ENCODE measurements at regions not wholly inside any gene's neighbourhood (a gene's known extent, or its start where the extent isn't known, plus 50 kb on each side); places are given as distances from the start of the nearest gene placed in this dataset.

- TF ChIP-seq RAD21 (IDR thresholded peaks at IDR 0.05; ENCODE audit: low read depth) (no peak), CREB1 (IDR thresholded peaks at IDR 0.05; ENCODE audit: low read depth) (no peak)
These were observed 236.0 kb upstream of the ECI2 start for GRCh38 chr6:4371207-4371921.

GRCh38 chr6:4370066-4370465, 234.7 kb upstream of the ECI2 start:
- TF ChIP-seq YY1 (IDR thresholded peaks at IDR 0.05; ENCODE audit: low read depth) = no peak
- no peak for TF ChIP-seq FOXM1 (IDR thresholded peaks at IDR 0.05; ENCODE audit: borderline replicate concordance, low read depth)
- TF ChIP-seq TEAD4 (IDR thresholded peaks at IDR 0.05) = no peak
- TF ChIP-seq EP300 (IDR thresholded peaks at IDR 0.05; ENCODE audit: borderline replicate concordance) = no peak
- TF ChIP-seq ZBTB7A (IDR thresholded peaks at IDR 0.05; ENCODE audit: low read depth) = no peak
- no peak for TF ChIP-seq TAF1 (IDR thresholded peaks at IDR 0.05; ENCODE audit: low read depth)
- no peak for TF ChIP-seq REST (IDR thresholded peaks at IDR 0.05; ENCODE audit: low read depth)
- no peak for TF ChIP-seq CREB1 (IDR thresholded peaks at IDR 0.05; ENCODE audit: low read depth)
- TF ChIP-seq EGR1 (IDR thresholded peaks at IDR 0.05) = no peak
- TF ChIP-seq, protein P1, sequence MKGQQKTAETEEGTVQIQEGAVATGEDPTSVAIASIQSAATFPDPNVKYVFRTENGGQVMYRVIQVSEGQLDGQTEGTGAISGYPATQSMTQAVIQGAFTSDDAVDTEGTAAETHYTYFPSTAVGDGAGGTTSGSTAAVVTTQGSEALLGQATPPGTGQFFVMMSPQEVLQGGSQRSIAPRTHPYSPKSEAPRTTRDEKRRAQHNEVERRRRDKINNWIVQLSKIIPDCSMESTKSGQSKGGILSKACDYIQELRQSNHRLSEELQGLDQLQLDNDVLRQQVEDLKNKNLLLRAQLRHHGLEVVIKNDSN (IDR thresholded peaks at IDR 0.05) = no peak
- TF ChIP-seq CEBPB (IDR thresholded peaks at IDR 0.05) = no peak
- TF ChIP-seq, protein P2, sequence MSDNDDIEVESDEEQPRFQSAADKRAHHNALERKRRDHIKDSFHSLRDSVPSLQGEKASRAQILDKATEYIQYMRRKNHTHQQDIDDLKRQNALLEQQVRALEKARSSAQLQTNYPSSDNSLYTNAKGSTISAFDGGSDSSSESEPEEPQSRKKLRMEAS (IDR thresholded peaks at IDR 0.05) = no peak
- TF ChIP-seq RAD21 (IDR thresholded peaks at IDR 0.05; ENCODE audit: low read depth) = no peak
- TF ChIP-seq TCF12 (IDR thresholded peaks at IDR 0.05; ENCODE audit: low read depth) = no peak
- TF ChIP-seq NFIC (IDR thresholded peaks at IDR 0.05) = no peak

DNA sequence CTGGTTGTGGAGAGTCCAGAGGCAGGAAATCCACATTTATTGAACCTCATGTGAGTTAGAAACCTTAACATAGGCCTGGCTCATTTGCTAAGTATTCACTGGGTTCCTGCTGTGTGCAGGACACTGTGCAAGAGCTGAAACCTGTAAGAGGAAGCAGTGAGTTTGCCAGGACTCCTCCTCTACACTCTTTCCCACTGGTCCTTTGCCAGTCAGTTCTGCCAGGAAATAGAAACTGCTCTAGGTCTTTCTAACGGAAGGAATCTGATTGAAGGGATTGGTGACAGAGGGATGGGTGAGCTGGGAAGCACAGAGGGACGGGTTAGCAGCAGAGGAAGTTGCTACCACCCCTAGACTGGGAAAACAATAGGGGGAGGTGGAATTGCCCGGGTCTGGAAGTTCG, 234.2 kb upstream of the ECI2 start:
- TF ChIP-seq, protein P1 (IDR thresholded peaks at IDR 0.05) = no peak
- TF ChIP-seq TEAD4 (IDR thresholded peaks at IDR 0.05) = no peak
- TF ChIP-seq EP300 (IDR thresholded peaks at IDR 0.05; ENCODE audit: borderline replicate concordance) = peak; percentile 14; the same call in 1 of the 2 replicates
- TF ChIP-seq RAD21 (IDR thresholded peaks at IDR 0.05; ENCODE audit: low read depth) = no peak
- peak; percentile 67; the same call in 1 of the 2 replicates for TF ChIP-seq NFIC (IDR thresholded peaks at IDR 0.05)
- no peak for TF ChIP-seq EGR1 (IDR thresholded peaks at IDR 0.05)
- TF ChIP-seq YY1 (IDR thresholded peaks at IDR 0.05; ENCODE audit: low read depth) = no peak
- TF ChIP-seq REST (IDR thresholded peaks at IDR 0.05; ENCODE audit: low read depth) = no peak
- TF ChIP-seq TCF12 (IDR thresholded peaks at IDR 0.05; ENCODE audit: low read depth) = no peak
- TF ChIP-seq CREB1 (IDR thresholded peaks at IDR 0.05; ENCODE audit: low read depth) = no peak
- TF ChIP-seq, protein P2 (IDR thresholded peaks at IDR 0.05) = no peak
- no peak for TF ChIP-seq ZBTB7A (IDR thresholded peaks at IDR 0.05; ENCODE audit: low read depth)
- TF ChIP-seq FOXM1 (IDR thresholded peaks at IDR 0.05; ENCODE audit: borderline replicate concordance, low read depth) = no peak

DNA sequence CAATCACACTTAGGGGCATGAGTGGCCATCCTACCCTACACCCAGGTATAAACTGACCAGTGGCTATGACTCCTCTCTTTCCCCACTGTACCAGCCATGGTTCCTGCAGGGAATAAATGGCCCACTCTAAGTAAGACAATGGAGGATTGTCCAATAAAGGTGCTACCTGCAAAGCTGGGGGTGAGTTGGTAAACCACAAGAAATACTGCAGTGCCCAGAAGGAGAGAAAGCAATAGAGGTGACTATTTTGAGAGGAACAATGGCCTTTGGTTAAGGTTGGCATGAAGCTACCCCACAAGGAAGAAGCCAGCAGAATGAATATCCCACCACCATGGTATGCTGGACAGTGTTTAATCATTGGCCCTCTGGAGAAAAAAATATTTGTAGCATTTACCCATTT, 233.3 kb upstream of the ECI2 start:
- no peak for TF ChIP-seq EGR1 (IDR thresholded peaks at IDR 0.05)
- TF ChIP-seq NFIC (IDR thresholded peaks at IDR 0.05) = no peak
- no peak for TF ChIP-seq TAF1 (IDR thresholded peaks at IDR 0.05; ENCODE audit: low read depth)
- no peak for TF ChIP-seq YY1 (IDR thresholded peaks at IDR 0.05; ENCODE audit: low read depth)
- TF ChIP-seq FOXM1 (IDR thresholded peaks at IDR 0.05; ENCODE audit: borderline replicate concordance, low read depth) = no peak
- TF ChIP-seq CREB1 (IDR thresholded peaks at IDR 0.05; ENCODE audit: low read depth) = no peak
- no peak for TF ChIP-seq TCF12 (IDR thresholded peaks at IDR 0.05; ENCODE audit: low read depth)
- TF ChIP-seq REST (IDR thresholded peaks at IDR 0.05; ENCODE audit: low read depth) = no peak
- no peak for TF ChIP-seq EP300 (IDR thresholded peaks at IDR 0.05; ENCODE audit: borderline replicate concordance)
